Posterior vena cava (tissue), 2 donors: ENCODE measurements at regions not wholly inside any gene's neighbourhood (a gene's known extent, or its start where the extent isn't known, plus 50 kb on each side); places are given as distances from the start of the nearest gene placed in this dataset.
"Not testable (repeated sequence)": the region's sequence is repeated elsewhere in the genome, so short reads cannot be mapped to it uniquely, and the experiment has no call there.

Source experiments
- DNase-seq: peaks from one replicate; pipeline ENCODE4 v3.0.0-alpha.2; 2020; ENCODE audit warnings: low spot score
- intact Hi-C, 2 donors: fragments of 100-400 bp; cut with DNase I; formaldehyde crosslinking; loops; one replicate each; pipeline versions ENCODE4 v1.14.1 to v1.14.2; 2022 to 2023
- donor health status: DM: yes; HTN: yes; CAD: no.
- donor health status: DM: yes; HTN: yes; CAD: no.

DNA sequence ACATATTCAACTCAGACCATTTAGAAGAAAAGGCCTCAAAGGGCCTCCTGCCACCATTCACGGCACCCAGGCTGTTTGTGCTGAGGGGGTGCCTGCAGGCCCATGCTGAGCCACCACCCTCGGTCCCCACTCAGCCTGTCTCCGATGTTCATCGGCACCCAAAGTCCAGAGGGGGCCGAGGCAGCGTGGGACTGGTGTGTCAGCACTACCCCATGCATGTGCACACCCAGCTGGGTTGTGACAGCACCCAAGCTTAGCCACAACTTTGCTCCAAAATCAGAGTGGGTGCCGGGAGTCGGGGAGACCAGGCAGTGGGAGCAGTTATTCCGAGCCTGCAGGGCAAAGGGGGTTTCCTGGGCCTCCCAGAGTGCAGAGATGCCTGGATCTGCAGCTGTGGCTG is 508.5 kb upstream of the ZNF717 start:
- peak; percentile 60 for DNase-seq
- intact Hi-C loops: no loop called here

DNA sequence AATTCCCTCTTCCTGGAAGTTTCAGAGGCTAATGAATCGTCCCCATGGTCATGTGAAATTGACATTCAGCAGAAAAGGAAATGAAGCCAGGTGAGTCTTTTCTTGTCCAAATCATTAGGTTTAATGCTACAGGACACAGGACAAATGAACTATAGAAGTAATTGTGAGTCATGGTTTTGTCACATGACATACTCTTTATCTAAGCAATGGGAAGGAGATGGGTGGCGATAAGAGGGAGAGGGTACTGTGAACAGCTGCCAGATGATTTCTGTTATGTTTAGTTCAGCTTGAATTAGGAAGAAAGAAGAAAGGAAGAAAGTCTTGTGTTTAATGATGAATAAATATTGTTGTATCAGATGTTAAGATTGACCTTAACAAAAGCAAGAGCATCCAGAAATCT is 515.4 kb upstream of the ZNF717 start:
- intact Hi-C loops: loop anchor here in 1 of 2 donors (5.0 kb wide), 1 partner anchor 1318 kb away; no protein-coding TSS in a partner anchor
- no peak for DNase-seq

DNA sequence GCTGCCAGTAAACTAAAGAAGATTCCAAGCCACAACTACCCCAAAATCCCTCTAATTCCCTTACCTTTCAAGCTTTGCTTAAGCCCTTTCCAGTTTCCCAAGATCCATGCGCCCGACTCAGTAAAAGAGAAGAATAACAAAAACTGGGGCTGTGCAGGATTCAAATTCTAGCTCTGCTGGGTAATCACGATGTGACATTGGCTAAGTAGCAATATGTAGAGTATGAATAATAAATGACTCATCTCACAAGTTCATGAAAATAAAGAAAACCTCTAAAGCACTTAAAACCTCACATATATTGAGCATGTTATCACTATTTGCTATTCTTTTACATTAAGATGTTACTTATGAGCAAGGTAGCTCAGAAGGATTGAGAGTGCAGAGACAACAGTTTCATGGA is 522.2 kb upstream of the ZNF717 start:
- no peak for DNase-seq
- intact Hi-C loops: no loop called here

DNA sequence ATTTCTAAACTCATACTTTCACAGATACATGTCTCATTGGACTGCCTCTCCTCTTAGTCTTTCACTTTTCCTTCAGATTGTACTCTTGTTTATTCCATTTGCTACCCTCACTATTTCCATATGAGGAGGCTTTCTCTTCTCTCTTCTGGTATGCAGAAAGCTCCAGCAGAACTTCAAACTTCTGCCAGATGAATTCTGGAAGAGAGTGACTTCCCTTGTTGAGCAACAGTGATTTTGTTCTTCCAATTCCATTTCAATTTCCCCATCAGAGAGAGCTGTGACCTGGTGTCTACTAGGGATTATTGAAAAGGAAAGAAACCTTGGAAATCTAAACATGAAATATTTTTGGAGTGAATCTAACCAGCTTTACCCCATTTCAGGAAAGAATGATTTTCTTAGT is 523.2 kb upstream of the ZNF717 start:
- intact Hi-C loops: no loop called here

DNA sequence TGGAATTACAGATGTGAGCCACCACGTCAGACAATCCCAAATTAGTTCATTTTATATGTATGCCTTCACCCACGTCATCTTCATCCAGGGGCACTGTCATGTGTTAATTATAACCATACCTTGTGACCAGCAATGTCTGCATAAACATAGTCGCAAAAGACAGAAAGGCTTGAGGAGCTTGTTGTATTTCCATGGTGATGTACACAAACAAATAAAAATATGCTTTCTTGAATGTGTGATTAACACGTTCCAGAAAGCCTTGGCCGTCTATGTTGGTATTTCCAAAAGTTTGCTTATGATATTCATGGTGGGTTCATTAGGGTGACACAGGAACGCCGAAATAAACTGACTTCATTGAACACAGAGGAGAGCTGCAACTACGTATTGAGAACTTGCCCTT is 524.7 kb upstream of the ZNF717 start:
- intact Hi-C loops: no loop called here

More for the DNA sequence above, 523.2 kb upstream of the ZNF717 start:
- no peak for DNase-seq

DNA sequence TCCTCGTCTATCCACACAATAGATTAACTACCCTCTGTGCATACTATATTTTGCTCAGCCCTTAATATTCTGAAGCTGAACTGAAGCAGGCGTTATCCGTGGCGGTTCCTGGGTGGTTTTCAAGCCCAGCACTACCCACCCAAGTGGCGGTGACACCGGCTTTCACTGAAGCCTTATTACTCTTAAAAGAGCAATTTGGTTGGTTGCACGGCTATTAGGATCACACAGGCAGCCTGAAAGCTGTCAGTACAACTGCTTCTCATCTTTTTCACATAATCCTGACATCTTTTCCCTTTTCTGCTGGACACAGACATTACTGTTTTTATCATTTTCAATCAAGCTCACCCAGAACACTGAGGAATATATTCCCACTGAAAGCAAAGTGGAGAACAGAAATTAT is 525.3 kb upstream of the ZNF717 start:
- DNase-seq: no peak

More for the DNA sequence above, 524.7 kb upstream of the ZNF717 start:
- DNase-seq: no peak

DNA sequence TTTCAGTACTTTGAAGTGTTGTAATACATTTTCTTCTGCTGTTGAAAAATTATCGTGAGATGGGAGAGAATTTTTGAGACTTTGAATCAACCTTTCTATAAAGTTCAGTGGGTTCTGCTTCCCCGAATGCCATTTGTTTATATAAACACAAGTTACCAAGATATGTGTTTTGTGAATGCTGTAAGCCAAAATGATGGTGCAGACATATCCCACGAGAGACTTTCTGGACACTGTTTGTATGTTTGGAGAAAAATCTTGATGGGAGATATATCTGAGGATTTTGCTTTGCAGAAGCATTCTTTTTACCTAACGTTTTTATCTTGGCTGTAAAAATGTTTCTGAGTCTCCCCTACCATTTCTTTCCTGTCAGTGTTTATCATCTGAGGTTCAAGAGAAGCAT is 526.6 kb upstream of the ZNF717 start:
- intact Hi-C loops: no loop called here
- no peak for DNase-seq

More for the DNA sequence above, 525.3 kb upstream of the ZNF717 start:
- intact Hi-C loops: no loop called here

DNA sequence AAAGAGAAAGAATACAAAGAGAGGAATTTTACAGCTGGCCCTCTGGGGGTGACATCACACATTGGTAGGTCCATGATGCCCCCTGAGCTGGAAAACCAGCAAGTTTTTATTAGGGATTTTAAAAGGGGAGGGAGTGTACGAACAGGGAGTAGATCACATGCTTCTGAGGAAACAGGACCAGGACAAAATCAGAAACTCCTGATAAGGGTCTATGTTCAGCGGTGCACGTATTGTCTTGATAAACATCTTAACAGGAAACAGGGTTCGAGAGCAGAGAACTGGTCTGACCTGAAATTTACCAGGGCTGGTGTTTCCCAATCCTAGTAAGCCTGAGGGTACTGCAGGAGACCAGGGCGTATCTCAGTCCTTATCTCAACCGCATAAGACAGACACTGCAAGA is 530.6 kb upstream of the ZNF717 start:
- intact Hi-C loops, DNase-seq: not testable (repeated sequence)

DNA sequence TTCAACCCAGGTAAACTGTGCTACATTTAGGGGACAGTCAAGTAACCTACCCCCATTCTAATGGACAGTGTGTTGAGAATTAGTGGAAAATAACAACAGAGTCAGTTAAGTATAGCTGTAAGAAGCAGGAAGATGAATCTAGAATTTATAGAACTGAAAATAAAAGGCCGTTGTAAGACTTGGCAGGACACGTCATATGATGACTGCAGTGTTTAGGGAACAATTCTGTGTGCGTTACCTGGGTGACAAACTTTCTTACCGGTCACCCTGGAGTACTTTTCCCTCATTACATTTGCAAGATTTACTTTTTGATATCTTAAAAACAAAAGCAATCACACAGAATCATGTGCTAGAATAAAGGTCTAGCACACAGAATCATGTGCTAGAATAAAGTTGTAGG is 536.3 kb upstream of the ZNF717 start:
- intact Hi-C loops: no loop called here
- no peak for DNase-seq

DNA sequence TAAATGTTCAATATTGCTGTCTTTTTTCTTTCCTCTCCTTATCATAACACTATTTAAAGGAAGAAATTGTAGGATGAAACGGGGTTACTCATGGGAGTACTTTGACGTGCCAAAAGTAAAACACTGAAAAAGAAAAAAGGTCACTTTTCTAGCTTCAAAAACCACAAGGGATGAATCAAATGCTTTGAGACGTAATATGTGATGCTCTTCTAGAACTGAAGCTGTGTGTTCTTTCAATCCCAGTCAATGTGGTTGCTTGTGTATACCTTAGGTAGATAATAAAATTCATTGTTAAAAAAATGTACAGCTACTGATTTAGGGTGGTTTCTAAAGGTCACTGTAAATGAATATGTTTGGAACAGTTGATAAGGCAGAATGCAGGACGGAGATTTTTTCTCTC is 538.8 kb upstream of the ZNF717 start:
- intact Hi-C loops: no loop called here
- DNase-seq: no peak

DNA sequence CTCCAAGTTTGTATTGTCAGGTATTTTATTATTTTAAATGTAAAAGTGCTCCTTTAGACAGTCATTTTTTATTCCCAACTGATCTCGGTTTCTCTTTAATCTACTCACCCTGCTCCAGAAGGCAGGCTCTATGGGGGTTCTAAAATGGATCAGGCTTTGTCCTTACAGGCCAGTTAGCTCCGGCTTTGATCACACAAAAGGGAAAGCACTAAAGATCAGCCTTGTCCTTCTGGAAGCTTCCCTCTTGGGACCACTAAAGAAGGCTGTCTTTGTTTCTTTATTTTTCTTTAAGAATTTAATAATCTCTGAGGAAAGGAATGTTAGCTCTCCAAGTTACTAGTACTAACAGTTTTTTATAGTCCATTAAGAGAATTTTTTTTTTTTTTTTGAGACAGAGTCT is 560.5 kb upstream of the ZNF717 start:
- DNase-seq: no peak
- intact Hi-C loops: no loop called here

DNA sequence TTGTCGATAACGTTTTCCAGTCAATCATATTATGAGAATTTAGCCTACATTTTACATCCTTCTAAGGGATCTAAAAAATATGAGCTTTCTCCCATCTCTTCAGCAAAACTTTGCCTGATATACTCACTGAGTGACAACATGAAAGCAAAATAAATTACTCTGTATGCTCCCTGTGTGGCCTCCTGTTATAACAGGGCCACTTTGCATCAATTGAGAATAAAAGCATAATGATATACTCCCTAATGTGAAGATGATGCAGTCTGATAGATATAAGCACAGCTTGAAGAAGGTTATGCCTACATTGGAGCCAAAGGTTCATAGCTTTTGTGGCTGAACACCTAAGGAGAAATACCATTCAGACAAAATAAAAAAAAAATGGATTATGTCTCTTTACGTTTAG is 561.3 kb upstream of the ZNF717 start:
- DNase-seq: no peak
- intact Hi-C loops: no loop called here

DNA sequence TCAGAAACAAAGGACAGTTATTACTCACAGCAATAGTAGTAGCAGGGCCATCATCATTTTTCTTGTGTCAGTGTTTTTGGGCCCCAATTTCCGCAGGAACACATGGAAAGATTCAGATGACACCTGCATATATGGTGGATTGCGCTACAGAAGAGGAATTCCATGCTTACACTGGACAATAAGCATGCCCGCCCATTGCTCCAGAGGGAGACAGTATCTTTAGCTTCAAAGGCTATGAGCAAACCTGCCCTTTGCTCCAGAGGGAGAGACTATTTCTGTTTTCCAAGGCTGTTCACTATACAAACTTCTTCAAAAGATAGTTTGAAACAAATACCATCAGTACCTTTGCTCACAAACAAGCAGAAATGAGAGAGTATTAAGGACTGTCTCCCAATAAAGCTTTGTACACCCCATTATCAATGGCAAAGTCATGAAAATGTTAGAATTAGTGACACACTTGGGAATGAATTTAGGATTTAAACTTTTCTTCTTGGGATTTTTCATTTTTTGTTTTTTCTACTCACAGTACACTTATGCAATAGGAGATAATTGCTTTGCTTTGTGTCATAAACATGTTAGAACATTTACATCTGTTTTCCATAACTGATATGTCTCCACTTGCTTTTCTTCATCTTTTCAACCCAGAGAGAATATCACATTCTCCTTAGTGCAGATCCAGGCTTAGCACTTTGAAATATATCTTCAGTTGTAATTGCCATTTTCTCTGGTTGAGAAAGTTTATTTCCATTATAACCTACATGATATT is 564.5 kb upstream of the ZNF717 start:
- intact Hi-C loops: no loop called here
- DNase-seq: no peak

DNA sequence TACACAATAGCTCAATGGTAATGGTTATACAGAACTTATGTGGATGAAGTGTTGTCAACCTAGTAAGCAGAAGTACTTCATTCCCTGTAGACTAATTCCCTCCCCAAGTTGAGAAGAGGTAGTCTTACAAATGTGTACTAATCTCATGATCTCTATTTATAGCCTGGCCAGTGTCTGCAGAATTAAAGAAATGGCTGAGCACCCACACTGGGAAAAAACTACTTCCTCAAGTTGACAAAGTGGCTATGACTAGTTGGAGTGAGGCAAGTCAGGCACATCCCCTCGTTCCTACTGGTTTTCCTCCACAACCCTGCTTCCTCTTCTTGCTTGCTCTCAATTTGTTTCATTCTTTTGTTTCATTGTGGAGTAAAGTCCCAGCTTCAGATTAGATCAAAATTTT is 566.7 kb upstream of the ZNF717 start:
- intact Hi-C loops: no loop called here

DNA sequence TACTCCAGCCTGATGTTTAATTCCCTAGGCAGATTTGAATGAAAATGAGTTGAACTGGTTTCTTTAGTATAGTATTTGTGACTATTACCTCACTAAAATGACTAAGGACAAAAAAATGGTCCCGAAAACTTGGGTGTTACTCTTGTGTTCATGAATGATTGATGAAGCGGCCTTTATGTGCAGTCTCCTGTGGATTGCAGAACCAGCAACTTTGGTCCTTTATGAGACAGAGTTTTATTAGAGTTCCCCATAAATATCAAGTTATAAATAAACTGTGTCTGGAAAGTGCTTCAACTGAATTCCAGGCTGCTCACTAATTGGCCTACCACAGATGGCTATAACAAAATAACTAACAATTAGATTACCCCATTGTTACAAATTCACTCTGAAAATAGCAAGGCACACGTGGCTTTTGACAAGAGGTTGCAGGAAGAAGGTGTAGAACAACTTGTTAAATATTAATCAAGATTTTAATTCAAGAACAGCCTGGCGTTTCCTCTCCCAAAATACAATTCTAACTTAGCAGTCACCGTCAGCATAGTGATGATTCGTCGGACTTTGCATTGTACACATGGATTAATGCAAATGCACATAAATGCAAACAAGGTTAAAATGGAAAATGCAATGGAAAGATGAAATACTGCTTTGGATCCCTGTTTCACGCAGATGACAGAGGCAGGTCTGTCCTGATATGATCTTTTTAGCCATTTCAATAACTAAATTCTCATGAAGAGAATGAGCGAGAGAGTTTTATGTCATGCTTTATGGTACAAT is 567.3 kb upstream of the ZNF717 start:
- intact Hi-C loops: no loop called here
- no peak for DNase-seq

More for the DNA sequence above, 566.7 kb upstream of the ZNF717 start:
- DNase-seq: no peak

DNA sequence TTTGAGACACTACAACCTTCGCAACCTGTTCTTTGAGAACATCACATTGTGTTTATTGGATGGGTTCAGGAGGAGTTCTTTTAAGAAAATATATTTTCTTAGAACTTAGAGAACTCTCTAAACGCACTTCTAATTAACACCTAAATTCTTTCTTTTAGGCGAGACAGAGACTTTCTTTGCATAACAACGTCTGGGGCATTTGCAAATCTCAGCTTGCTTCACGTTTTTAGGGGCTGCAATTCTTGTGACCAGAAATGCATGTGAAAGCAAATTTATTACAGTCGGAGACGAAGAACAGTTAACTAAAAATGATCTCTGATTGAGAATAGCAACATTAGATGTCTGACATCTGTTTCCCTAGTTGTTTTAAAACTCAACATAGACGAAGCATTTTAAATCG is 568.3 kb upstream of the ZNF717 start:
- intact Hi-C loops: no loop called here
- no peak for DNase-seq

DNA sequence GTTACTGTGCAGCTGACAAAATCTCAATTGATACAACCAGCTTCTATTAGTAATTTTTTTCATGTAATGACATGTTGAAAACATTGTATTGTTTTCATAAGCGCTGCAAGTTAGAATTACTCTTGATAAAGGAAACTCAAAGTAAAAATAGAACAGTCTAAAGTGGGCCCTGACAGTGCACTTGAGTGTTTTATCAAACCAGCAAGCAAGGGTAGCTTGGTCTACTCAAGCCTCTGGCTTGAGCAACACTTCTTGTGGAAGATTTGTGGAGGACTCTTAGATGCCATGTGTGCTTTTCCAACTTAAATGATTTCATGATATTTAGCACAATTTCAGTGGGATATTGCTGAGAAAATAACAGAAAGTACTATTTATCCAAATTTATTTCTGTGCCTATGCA is 575.7 kb upstream of the ZNF717 start:
- intact Hi-C loops: no loop called here
- DNase-seq: no peak

DNA sequence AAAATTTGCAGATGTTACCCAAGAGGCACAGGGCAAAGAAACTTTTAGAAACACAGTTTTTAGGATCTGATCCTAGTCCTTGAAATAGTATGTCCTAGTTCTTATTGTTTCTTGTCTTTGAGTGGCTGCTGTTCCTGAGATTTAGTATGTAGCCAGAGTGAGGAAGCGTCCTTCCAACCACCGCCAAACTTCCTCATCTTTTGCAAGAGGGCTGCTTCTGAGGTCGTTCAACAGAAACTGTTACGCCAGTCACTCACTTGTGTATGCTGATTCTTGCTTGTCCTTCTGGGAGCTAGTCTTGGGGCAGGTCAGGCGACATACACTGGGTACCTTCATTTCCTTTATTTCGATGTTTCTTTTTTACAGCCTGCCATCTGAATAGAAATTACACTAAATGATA is 577.3 kb upstream of the ZNF717 start:
- no peak for DNase-seq
- intact Hi-C loops: no loop called here

DNA sequence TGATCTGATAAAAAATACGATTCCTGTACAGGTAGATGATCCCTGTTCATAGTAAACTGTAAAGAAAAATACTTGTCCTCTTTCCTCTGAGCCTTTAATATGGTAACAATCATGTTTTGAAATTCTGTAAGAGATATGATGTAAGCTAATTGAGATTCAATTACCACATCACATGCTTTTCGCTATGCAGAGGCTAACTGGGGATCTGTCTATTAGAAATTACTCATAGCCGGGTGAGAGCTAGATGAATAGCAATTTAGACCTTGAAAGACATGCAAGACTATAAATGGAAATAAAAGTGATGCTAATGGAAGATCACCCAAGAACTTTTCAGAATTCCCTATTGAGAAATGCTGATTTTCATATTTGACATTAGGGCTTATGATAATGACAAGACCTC is 579.9 kb upstream of the ZNF717 start:
- no peak for DNase-seq
- intact Hi-C loops: no loop called here

DNA sequence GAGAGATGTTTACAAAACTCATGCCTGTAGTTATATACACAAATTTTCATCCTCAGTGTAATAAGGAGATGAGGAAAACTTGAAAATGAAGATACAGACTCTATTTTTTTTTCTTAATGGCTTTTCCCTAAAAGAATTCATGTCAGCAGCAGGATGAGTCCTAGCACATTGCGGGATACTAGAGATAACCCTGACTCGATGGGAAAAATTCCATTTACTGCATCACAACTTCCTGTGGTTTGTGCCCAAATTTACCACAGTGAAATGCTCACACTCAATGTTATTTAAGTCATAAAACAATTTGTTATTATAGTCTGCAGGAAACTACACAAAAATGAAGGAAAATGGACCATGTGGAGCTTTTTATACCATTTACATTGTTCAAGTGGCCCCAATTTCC is 581.9 kb upstream of the ZNF717 start:
- DNase-seq: no peak
- intact Hi-C loops: no loop called here

DNA sequence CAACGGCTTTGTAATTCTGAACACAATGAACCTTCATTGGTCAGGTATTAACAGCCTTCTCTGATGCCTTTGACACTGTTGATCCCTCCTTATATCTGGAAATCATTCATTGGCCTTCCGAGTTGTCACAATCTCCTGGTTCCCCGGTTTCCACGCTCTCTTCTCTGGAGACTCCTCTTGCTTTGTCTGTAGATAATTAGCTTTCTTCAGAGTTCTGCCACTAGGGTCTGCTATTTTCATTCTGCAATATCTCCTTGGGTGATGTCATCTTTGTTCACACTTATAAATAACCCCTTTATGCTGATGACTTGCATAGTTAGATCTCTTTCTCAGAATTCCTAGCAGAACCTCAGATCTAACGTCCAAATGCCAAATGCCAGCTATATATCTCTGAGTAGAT is 583.8 kb upstream of the ZNF717 start:
- DNase-seq: no peak
- intact Hi-C loops: no loop called here
